HepG2 (cell line): ENCODE measurements at regions not wholly inside any gene's neighbourhood (a gene's known extent, or its start where the extent isn't known, plus 50 kb on each side); places are given as distances from the start of the nearest gene placed in this dataset.

Source experiments
- ATAC-seq: fragments of 200-7000 bp; cut with Tn5 transposase; 3 replicates; pipeline ENCODE4 v1.9.1; 2020; ENCODE audit warnings: mild to moderate bottlenecking, moderate library complexity
- BruUV-seq: library from RNA; stranded (reverse); fragments of 400-500 nt; replicated peaks from 2 replicates; lab custom pipeline; 2021; lab: Mats Ljungman, UMichigan
- CTCF ChIA-PET: fragments of 300-600 bp; formaldehyde crosslinking; extraction: SDS; loops from one replicate; lab custom pipeline; 2021; ENCODE audit warnings: low total read pairs, inconsistent platforms, low intra/inter-chr PET ratio; lab: Yijun Ruan, JAX
- POLR2A ChIA-PET: fragments of 350-600 bp; sonication (Branson Sonifier 250); formaldehyde crosslinking; loops from one replicate; lab custom pipeline; 2020; ENCODE audit warnings: antibody characterized with exemption, inconsistent platforms; lab: Yijun Ruan, JAX
- DNase-seq: peaks from one replicate; pipeline ENCODE4 v3.0.0-alpha.2; 2015; ENCODE audit warnings: low spot score
- FAIRE-seq: peaks from 3 replicates; lab custom pipeline; 2011; peaks lifted over from hg19 to GRCh38; lab: Jason Lieb, UNC
- H2AFZ ChIP-seq: one replicate; pipeline ENCODE4 v1.6.1; 2011; ENCODE audit warnings: low read length, inconsistent platforms
- H3K27ac ChIP-seq: fragments of 300-600 bp; 3 replicates; pipeline ENCODE4 v1.8.0; 2011; ENCODE audit warnings: mixed run types, mild to moderate bottlenecking, mixed read lengths, low read length, inconsistent platforms; ENCODE audit not compliant: insufficient read depth; ENCODE audit errors: extremely low read length
- H3K27me3 ChIP-seq, 2 experiments: fragments of 200-600 bp in 1 of 2; 2 replicates in 1 of 2; 3 replicates in 1 of 2; pipeline versions ENCODE4 v1.6.0 to v1.8.0; 2011; ENCODE audit warnings: low read length in 2 of 2, mild to moderate bottlenecking in 2 of 2, moderate library complexity in 2 of 2, inconsistent platforms in 1 of 2; ENCODE audit not compliant: insufficient read depth in 2 of 2, control insufficient read depth in 1 of 2
- H3K36me3 ChIP-seq, 2 experiments: fragments of 200-600 bp in 1 of 2; replicated peaks in 1 of 2; 2 replicates in 1 of 2; 3 replicates in 1 of 2; pipeline versions ENCODE4 v1.5.1 to v1.8.0; 2011; ENCODE audit warnings: low read length in 2 of 2, inconsistent platforms in 1 of 2; ENCODE audit not compliant: insufficient read depth in 2 of 2, control insufficient read depth in 1 of 2
- H3K4me1 ChIP-seq: 2 replicates; pipeline ENCODE4 v1.5.1; 2012; ENCODE audit warnings: low read length, inconsistent platforms; ENCODE audit not compliant: insufficient read depth
- H3K4me2 ChIP-seq: 2 replicates; pipeline ENCODE4 v1.6.0; 2011; ENCODE audit warnings: low read depth, low read length, inconsistent platforms
- H3K4me3 ChIP-seq, 3 experiments: fragments of 200-600 bp in 1 of 3; sonication (generic), shearing (Covaris generic) in 1 of 3; replicated peaks in 1 of 3; 2 replicates each; pipeline ENCODE4 v1.5.1; 2011 to 2016; ENCODE audit warnings: low read length in 3 of 3, inconsistent platforms in 2 of 3, low read depth in 2 of 3, mild to moderate bottlenecking in 2 of 3, control low read depth in 1 of 3, mixed read lengths in 1 of 3; ENCODE audit not compliant: insufficient read depth in 1 of 3
- H3K79me2 ChIP-seq: one replicate; pipeline ENCODE4 v1.6.1; 2011; ENCODE audit warnings: low read length, inconsistent platforms; ENCODE audit not compliant: insufficient read depth
- H3K9ac ChIP-seq: 2 replicates; pipeline ENCODE4 v1.6.0; 2011; ENCODE audit warnings: mild to moderate bottlenecking, low read depth, low read length, inconsistent platforms; ENCODE audit not compliant: insufficient read depth
- H3K9me3 ChIP-seq: 2 replicates; pipeline ENCODE4 v1.5.1; 2012; ENCODE audit warnings: mild to moderate bottlenecking, low read length
- H4K20me1 ChIP-seq: 2 replicates; pipeline ENCODE4 v1.6.0; 2011; ENCODE audit warnings: inconsistent platforms, mild to moderate bottlenecking, low read length, moderate library complexity; ENCODE audit not compliant: insufficient read depth
- ARNT2 ChIP-seq: sonication (generic); formaldehyde crosslinking; IDR thresholded peaks from 2 replicates; pipeline ENCODE4 v1.8.0; 2022; ENCODE audit warnings: mild to moderate bottlenecking, low read depth, missing genetic modification reagents, moderate library complexity
- CAMTA2 ChIP-seq: sonication (generic); formaldehyde crosslinking; IDR thresholded peaks from 2 replicates; pipeline ENCODE4 v1.4.0; 2020; ENCODE audit warnings: mild to moderate bottlenecking, missing genetic modification reagents, borderline replicate concordance
- FLYWCH1 ChIP-seq: sonication (generic); formaldehyde crosslinking; IDR thresholded peaks from 2 replicates; pipeline ENCODE4 v1.8.1; 2023; ENCODE audit warnings: mild to moderate bottlenecking, missing genetic modification reagents
- HNF4A ChIP-seq: sonication (generic); formaldehyde crosslinking; IDR thresholded peaks from 2 replicates; pipeline ENCODE4 v1.4.0; 2020; ENCODE audit warnings: missing genetic modification reagents
- NFATC3 ChIP-seq: sonication (generic); formaldehyde crosslinking; IDR thresholded peaks from 2 replicates; pipeline ENCODE4 v1.5.1; 2020; ENCODE audit warnings: mild to moderate bottlenecking, missing genetic modification reagents
- PLRG1 ChIP-seq: fragments of 450-650 bp; conservative IDR thresholded peaks from 2 replicates; pipeline ENCODE4 v1.6.1; 2016
- PRDM10 ChIP-seq: sonication (generic); formaldehyde crosslinking; IDR thresholded peaks from 2 replicates; pipeline ENCODE4 v1.4.0; 2020; ENCODE audit warnings: low read depth, missing genetic modification reagents
- RFXANK ChIP-seq: IDR thresholded peaks from 2 replicates; pipeline ENCODE4 v1.6.1; 2016
- SIN3B ChIP-seq: fragments of 150-350 bp; IDR thresholded peaks from 2 replicates; pipeline ENCODE4 v1.6.1; 2014; ENCODE audit warnings: low read length
- SNAPC2 ChIP-seq: sonication (generic); formaldehyde crosslinking; IDR thresholded peaks from 2 replicates; pipeline ENCODE4 v1.8.1; 2022; ENCODE audit warnings: mild to moderate bottlenecking, missing genetic modification reagents
- TFAP4 ChIP-seq: sonication (generic); IDR thresholded peaks from 2 replicates; pipeline ENCODE4 v1.6.1; 2016; ENCODE audit warnings: low read depth, borderline replicate concordance
- ZBTB33 ChIP-seq: sonication (generic); formaldehyde crosslinking; IDR thresholded peaks from 2 replicates; pipeline ENCODE4 v1.4.0; 2020; ENCODE audit warnings: missing genetic modification reagents
- ZNF180 ChIP-seq: sonication (generic); formaldehyde crosslinking; IDR thresholded peaks from 2 replicates; pipeline ENCODE4 v1.4.0; 2020; ENCODE audit warnings: low read depth, missing genetic modification reagents, borderline replicate concordance
- ZNF224 ChIP-seq: sonication (generic); formaldehyde crosslinking; IDR thresholded peaks from 2 replicates; pipeline ENCODE4 v1.5.0; 2020; ENCODE audit warnings: mild to moderate bottlenecking, missing genetic modification reagents
- ZNF670 ChIP-seq: sonication (generic); formaldehyde crosslinking; IDR thresholded peaks from 2 replicates; pipeline ENCODE4 v1.8.0; 2022; ENCODE audit warnings: mild to moderate bottlenecking, missing genetic modification reagents, borderline replicate concordance
- WGBS: methylation state at CpG from one replicate; pipeline ENCODE4 v1.1.6; 2017; ENCODE audit warnings: low lambda C conversion rate; 5-methylcytosine and 5-hydroxymethylcytosine counted together
- in situ Hi-C: cut with HindIII; loops from 2 replicates; pipeline ENCODE4 v1.10.0; 2017; ENCODE audit warnings: low pct_unique_long_range_greater_than_20kb; ENCODE audit not compliant: extremely low pct_ligation_motif_present
- intact Hi-C: fragments of 100-400 bp; cut with micrococcal nuclease; formaldehyde crosslinking; loops from one replicate; pipeline ENCODE4 v1.10.0; 2022; ENCODE audit not compliant: unreplicated experiment

GRCh38 chr4:27472364-27472763, 611.7 kb downstream of the STIM2 start:
- POLR2A ChIA-PET = no interaction called here
- H3K27me3 ChIP-seq = no peaks in the 10 kb centered on the region
- no peaks in the 10 kb centered on the region for H3K79me2 ChIP-seq
- no peak overlapping the region for H2AFZ ChIP-seq
- CTCF ChIA-PET = no interaction called here
- no peaks in the 10 kb centered on the region for H4K20me1 ChIP-seq
- H3K36me3 ChIP-seq = no peaks in the 10 kb centered on the region
- no peak for ATAC-seq
- no peak for FAIRE-seq
- in situ Hi-C loops = no loop called here
- DNase-seq = no peak
- no TSS peak for BruUV-seq
- no peak overlapping the region for H3K27ac ChIP-seq
- intact Hi-C loops = no loop called here
- no peaks in the 10 kb centered on the region for H3K4me1 ChIP-seq
- peaks cover 33% of the 10 kb centered on the region for H3K9me3 ChIP-seq
- H3K4me3 ChIP-seq = no peak overlapping the region
- H3K9ac ChIP-seq = no peak overlapping the region
- WGBS = 0% methylated on average over 1 of the region's 1 CpG
- no peak for TF ChIP-seq PRDM10 (CRISPR knock-in tag)
- no peak for TF ChIP-seq ZNF180 (CRISPR knock-in tag)
- no peak overlapping the region for H3K4me2 ChIP-seq

GRCh38 chr4:27474691-27475090, 614.0 kb downstream of the STIM2 start:
- Histone ChIP-seq H3K36me3 (no peaks in the 10 kb centered on the region), H4K20me1 (no peaks in the 10 kb centered on the region), H3K27ac (no peak overlapping the region), H3K9me3 (peaks cover 29% of the 10 kb centered on the region), H3K4me1 (no peaks in the 10 kb centered on the region), H3K9ac (no peak overlapping the region), H3K4me3 (no peak overlapping the region), H2AFZ (no peak overlapping the region), H3K27me3 (no peaks in the 10 kb centered on the region), H3K79me2 (no peaks in the 10 kb centered on the region), H3K4me2 (no peak overlapping the region)
- ChIA-PET POLR2A (no interaction called here), CTCF (no interaction called here)
- 0% methylated on average over 1 of the region's 1 CpG for WGBS
- DNase-seq = no peak
- ATAC-seq = no peak
- intact Hi-C loops (no loop called here), in situ Hi-C loops (no loop called here)
- BruUV-seq = no TSS peak
- FAIRE-seq = no peak
- no peak for TF ChIP-seq ZNF670 (CRISPR knock-in tag)
- no peak for TF ChIP-seq PLRG1
- no peak for TF ChIP-seq FLYWCH1 (CRISPR knock-in tag)
- TF ChIP-seq ARNT2 (CRISPR knock-in tag) = no peak
- TF ChIP-seq CAMTA2 (CRISPR knock-in tag) = no peak
- TF ChIP-seq TFAP4 = no peak
- TF ChIP-seq SNAPC2 (CRISPR knock-in tag) = no peak
- TF ChIP-seq HNF4A (CRISPR knock-in tag) = no peak
- no peak for TF ChIP-seq NFATC3 (CRISPR knock-in tag)
- TF ChIP-seq ZBTB33 (CRISPR knock-in tag) = no peak
- TF ChIP-seq ZNF224 (CRISPR knock-in tag) = no peak
- TF ChIP-seq RFXANK (CRISPR knock-in tag) = no peak
- TF ChIP-seq SIN3B = no peak
